ENCODE measurements at regions not wholly inside any gene's neighbourhood (a gene's known extent, or its start where the extent isn't known, plus 50 kb on each side); places are given as distances from the start of the nearest gene placed in this dataset.
"Not testable (repeated sequence)": the region's sequence is repeated elsewhere in the genome, so short reads cannot be mapped to it uniquely, and the experiment has no call there.

- TF ChIP-seq POLR2A (IDR thresholded peaks at IDR 0.05; ENCODE audit: low read depth, low read length) (peak; percentile 38), POLR2AphosphoS5 (IDR thresholded peaks at IDR 0.05; ENCODE audit: low read depth, low read length) (peak; percentile 39; the same call in 1 of the 2 replicates)
- FAIRE-seq, result peak; percentile 24
- not testable (repeated sequence) for DNase-seq (ENCODE audit: insufficient read length)
Observed at GRCh38 chr9:62798884-62799850, 1609.3 kb downstream of the SPATA31A7 start.

GRCh38 chr9:62799851-62800371 lies 1610.1 kb downstream of the SPATA31A7 start:
- not testable (repeated sequence) for FAIRE-seq; DNase-seq (ENCODE audit: insufficient read length)

GRCh38 chr9:62800451-62801371 lies 1610.9 kb downstream of the SPATA31A7 start:
- DNase-seq (ENCODE audit: insufficient read length); FAIRE-seq: not testable (repeated sequence)
- peak; percentile 11; the same call in 1 of the 2 replicates for TF ChIP-seq TAF1 (IDR thresholded peaks at IDR 0.05; ENCODE audit: borderline replicate concordance, low read depth, low read length)
- TF ChIP-seq POLR2A (IDR thresholded peaks at IDR 0.05; ENCODE audit: low read depth, low read length), result peak; percentile 45

- not testable (repeated sequence) for FAIRE-seq; DNase-seq (ENCODE audit: insufficient read length)
- peak; percentile 21 for TF ChIP-seq POLR2AphosphoS5 (IDR thresholded peaks at IDR 0.05; ENCODE audit: low read depth, low read length)
Observed at GRCh38 chr9:62801372-62801811, 1611.6 kb downstream of the SPATA31A7 start.

GRCh38 chr9:62801961-62802718 lies 1612.3 kb downstream of the SPATA31A7 start:
- FAIRE-seq, result not testable (repeated sequence)
- peak; percentile 96 for DNase-seq (ENCODE audit: insufficient read length)
- TF ChIP-seq POLR2A (IDR thresholded peaks at IDR 0.05; ENCODE audit: low read depth, low read length) (peak; percentile 89), POLR2AphosphoS5 (IDR thresholded peaks at IDR 0.05; ENCODE audit: low read depth, low read length) (peak; percentile 82), TAF1 (IDR thresholded peaks at IDR 0.05; ENCODE audit: borderline replicate concordance, low read depth, low read length) (peak; percentile 79)

- not testable (repeated sequence) for FAIRE-seq; DNase-seq (ENCODE audit: insufficient read length)
Observed at GRCh38 chr9:62802719-62803079, 1612.9 kb downstream of the SPATA31A7 start.

- DNase-seq (ENCODE audit: insufficient read length); FAIRE-seq: not testable (repeated sequence)
Observed at GRCh38 chr9:62803099-62803498, 1613.3 kb downstream of the SPATA31A7 start.

- DNase-seq (ENCODE audit: insufficient read length); FAIRE-seq: not testable (repeated sequence)
Observed at GRCh38 chr9:62804314-62804713, 1614.5 kb downstream of the SPATA31A7 start.

GRCh38 chr9:62807424-62807823 lies 1617.6 kb downstream of the SPATA31A7 start:
- DNase-seq (ENCODE audit: insufficient read length); FAIRE-seq: not testable (repeated sequence)

GRCh38 chr9:62808081-62808480 lies 1618.2 kb downstream of the SPATA31A7 start:
- DNase-seq (ENCODE audit: insufficient read length); FAIRE-seq: not testable (repeated sequence)

GRCh38 chr9:62810318-62810717 lies 1620.5 kb downstream of the SPATA31A7 start:
- not testable (repeated sequence) for FAIRE-seq; DNase-seq (ENCODE audit: insufficient read length)

GRCh38 chr9:62810811-62811315 lies 1621.0 kb downstream of the SPATA31A7 start:
- FAIRE-seq; DNase-seq (ENCODE audit: insufficient read length): not testable (repeated sequence)

- FAIRE-seq; DNase-seq (ENCODE audit: insufficient read length): not testable (repeated sequence)
Observed at GRCh38 chr9:62815436-62815835, 1625.6 kb downstream of the SPATA31A7 start.

GRCh38 chr9:62816331-62816730 lies 1626.5 kb downstream of the SPATA31A7 start:
- FAIRE-seq, result not testable (repeated sequence)

GRCh38 chr9:62817214-62817613 lies 1627.4 kb downstream of the SPATA31A7 start:
- not testable (repeated sequence) for FAIRE-seq; DNase-seq (ENCODE audit: insufficient read length)

More at GRCh38 chr9:62816331-62816730, 1626.5 kb downstream of the SPATA31A7 start:
- DNase-seq (ENCODE audit: insufficient read length), result not testable (repeated sequence)

GRCh38 chr9:62822185-62822584 lies 1632.3 kb downstream of the SPATA31A7 start:
- FAIRE-seq; DNase-seq (ENCODE audit: insufficient read length): not testable (repeated sequence)
